CD14-positive monocyte (primary cell): ENCODE measurements at regions not wholly inside any gene's neighbourhood (a gene's known extent, or its start where the extent isn't known, plus 50 kb on each side); places are given as distances from the start of the nearest gene placed in this dataset.
"Not testable (repeated sequence)": the region's sequence is repeated elsewhere in the genome, so short reads cannot be mapped to it uniquely, and the experiment has no call there.

Experiments used
- DNase-seq, 3 donors: peaks; one replicate each; pipeline ENCODE4 v3.0.0-alpha.2; 2011 to 2022
- H2AFZ ChIP-seq: 2 replicates; pipeline ENCODE4 v1.6.0; 2012; ENCODE audit warnings: mild to moderate bottlenecking, low read depth, low read length, inconsistent platforms; ENCODE audit not compliant: insufficient read depth, poor library complexity, severe bottlenecking
- H3K27ac ChIP-seq, 2 donors: 1 replicate in 1 of 2; 2 replicates in 1 of 2; pipeline ENCODE4 v1.5.1; 2012 to 2013; ENCODE audit warnings: low read length in 2 of 2, control low read depth in 1 of 2, inconsistent platforms in 1 of 2, low read depth in 1 of 2, mild to moderate bottlenecking in 1 of 2
- H3K27me3 ChIP-seq, 2 donors: one replicate each; pipeline versions ENCODE4 v1.6.0 to v1.6.1; 2011 to 2013; ENCODE audit warnings: low read length in 2 of 2; ENCODE audit not compliant: control insufficient read depth in 2 of 2, insufficient read depth in 2 of 2
- H3K36me3 ChIP-seq, 2 donors: replicated peaks in 1 of 2; 1 replicate in 1 of 2; 2 replicates in 1 of 2; pipeline versions ENCODE4 v1.5.1 to v1.6.1; 2012 to 2013; ENCODE audit warnings: low read length in 2 of 2, control low read depth in 1 of 2, inconsistent platforms in 1 of 2, mild to moderate bottlenecking in 1 of 2; ENCODE audit not compliant: insufficient read depth in 2 of 2, control insufficient read depth in 1 of 2
- H3K4me1 ChIP-seq, 2 donors: 1 replicate in 1 of 2; 2 replicates in 1 of 2; pipeline versions ENCODE4 v1.5.1 to v1.6.1; 2012 to 2013; ENCODE audit warnings: low read length in 2 of 2, control low read depth in 1 of 2, inconsistent platforms in 1 of 2, mild to moderate bottlenecking in 1 of 2, moderate library complexity in 1 of 2; ENCODE audit not compliant: insufficient read depth in 2 of 2, control insufficient read depth in 1 of 2
- H3K4me2 ChIP-seq: replicated peaks from 2 replicates; pipeline ENCODE3; 2012; ENCODE audit warnings: low read length, moderate library complexity, mild to moderate bottlenecking; ENCODE audit not compliant: poor library complexity, severe bottlenecking; ENCODE audit errors: extremely low read depth
- H3K4me3 ChIP-seq, 3 experiments: fragments of 200-600 bp in 1 of 3; sonication (generic) in 1 of 3; replicated peaks in 1 of 3; 1 replicate in 2 of 3; 2 replicates in 1 of 3; pipeline ENCODE4 v1.5.1; 2011 to 2013; ENCODE audit warnings: low read length in 3 of 3, mild to moderate bottlenecking in 3 of 3, control low read depth in 2 of 3, low read depth in 2 of 3, inconsistent platforms in 1 of 3, moderate library complexity in 1 of 3
- H3K79me2 ChIP-seq: 2 replicates; pipeline ENCODE4 v1.6.0; 2012; ENCODE audit warnings: mild to moderate bottlenecking, control low read depth, inconsistent platforms, low read length, moderate library complexity; ENCODE audit not compliant: insufficient read depth
- H3K9ac ChIP-seq: 2 replicates; pipeline ENCODE4 v1.6.0; 2017; ENCODE audit warnings: low read length, mild to moderate bottlenecking; ENCODE audit not compliant: insufficient read depth, poor library complexity, severe bottlenecking
- H3K9me3 ChIP-seq, 2 donors: replicated peaks in 1 of 2; 1 replicate in 1 of 2; 2 replicates in 1 of 2; pipeline versions ENCODE4 v1.5.1 to v1.6.1; 2012 to 2013; ENCODE audit warnings: low read length in 2 of 2, control low read depth in 1 of 2; ENCODE audit not compliant: control insufficient read depth in 1 of 2, insufficient read depth in 1 of 2
- H4K20me1 ChIP-seq: 2 replicates; pipeline ENCODE4 v1.6.0; 2012; ENCODE audit warnings: mild to moderate bottlenecking, low read length, control low read depth, moderate library complexity; ENCODE audit not compliant: insufficient read depth
- H3K27ac Mint-ChIP-seq, 7 donors: one replicate each; pipeline ENCODE4 v1.8.0; 2020; ENCODE audit warnings: mild to moderate bottlenecking in 7 of 7, mixed read lengths in 7 of 7, moderate library complexity in 6 of 7, inconsistent platforms in 2 of 7
- H3K27me3 Mint-ChIP-seq, 3 donors: one replicate each; pipeline ENCODE4 v1.8.0; 2021 to 2022; ENCODE audit warnings: low read depth in 3 of 3, mild to moderate bottlenecking in 3 of 3, mixed read lengths in 3 of 3, moderate library complexity in 3 of 3, inconsistent platforms in 1 of 3
- H3K36me3 Mint-ChIP-seq, 2 donors: one replicate each; pipeline ENCODE4 v1.8.0; 2020; ENCODE audit warnings: mixed read lengths in 2 of 2, inconsistent platforms in 1 of 2, mild to moderate bottlenecking in 1 of 2
- H3K4me1 Mint-ChIP-seq: one replicate; pipeline ENCODE4 v1.8.0; 2020; ENCODE audit warnings: mild to moderate bottlenecking, mixed read lengths
- H3K4me3 Mint-ChIP-seq, 2 donors: one replicate each; pipeline ENCODE4 v1.8.0; 2020; ENCODE audit warnings: mild to moderate bottlenecking in 2 of 2, mixed read lengths in 2 of 2, moderate library complexity in 1 of 2
- H3K9me3 Mint-ChIP-seq, 7 donors: one replicate each; pipeline ENCODE4 v1.8.0; 2020 to 2022; ENCODE audit warnings: mixed read lengths in 7 of 7, mild to moderate bottlenecking in 6 of 7, moderate library complexity in 6 of 7, inconsistent platforms in 2 of 7
- CTCF ChIP-seq: fragments of 200-600 bp; IDR thresholded peaks from one replicate; pipeline ENCODE4 v1.8.0; 2022; ENCODE audit warnings: antibody characterized with exemption, mild to moderate bottlenecking
- WGBS: methylation state at CpG from one replicate; pipeline ENCODE4 v1.1.5; 2013; ENCODE audit warnings: missing lambda C conversion rate; ENCODE audit not compliant: insufficient coverage; 5-methylcytosine and 5-hydroxymethylcytosine counted together
- intact Hi-C, 2 donors: fragments of 100-400 bp; cut with micrococcal nuclease; formaldehyde crosslinking; loops; one replicate each; pipeline versions ENCODE4 v1.15.0 to v1.15.1; 2023

- TF ChIP-seq CTCF, result no peak
- Mint-ChIP-seq H3K4me3 (no peak overlapping the region), H3K36me3 (peaks cover 29 to 51% of the 10 kb centered on the region in 2 donors), H3K9me3 (peaks cover 8 to 14% (median 12%) of the 10 kb centered on the region in 7 donors), H3K4me1 (peaks cover 68% of the 10 kb centered on the region), H3K27me3 (peaks cover 0 to 3% (median 2%) of the 10 kb centered on the region in 3 donors), H3K27ac (peak overlapping the region in 4 of 7 donors; percentile 10 to 87 (median 72))
- H3K27ac ChIP-seq, result no peak overlapping the region
- peaks cover 0 to 4% of the 10 kb centered on the region in 2 donors for H3K9me3 ChIP-seq
- no peak overlapping the region for H2AFZ ChIP-seq
- no peak overlapping the region for H3K4me3 ChIP-seq
- H3K9ac ChIP-seq, result no peak overlapping the region
- DNase-seq, result peak in 1 of 3 donors; percentile 22
- WGBS, result 67% methylated on average over 3 of the region's 6 CpGs
- H3K27me3 ChIP-seq, result no peaks in the 10 kb centered on the region
- H3K79me2 ChIP-seq, result peaks cover 77% of the 10 kb centered on the region
- peaks cover 0 to 7% of the 10 kb centered on the region in 2 donors for H3K36me3 ChIP-seq
- no peaks in the 10 kb centered on the region for H4K20me1 ChIP-seq
- H3K4me2 ChIP-seq, result no peak overlapping the region
- intact Hi-C loops, result loop anchor here in 1 of 2 donors (5.0 kb wide), 1 partner anchor 36 kb away; the partner anchor contains the start of gene SIPA1L1
- H3K4me1 ChIP-seq, result peaks cover 37 to 48% of the 10 kb centered on the region in 2 donors
These were observed 451.1 kb downstream of the PCNX1 start for GRCh38 chr14:71358209-71358931.

GRCh38 chr14:71358932-71359421, 451.7 kb downstream of the PCNX1 start:
- H3K4me1 Mint-ChIP-seq, result peaks cover 72% of the 10 kb centered on the region

More at GRCh38 chr14:71358932-71359421, 451.7 kb downstream of the PCNX1 start:
- H3K9me3 ChIP-seq, H4K20me1 ChIP-seq, H3K36me3 ChIP-seq, H3K4me3 ChIP-seq, DNase-seq, H3K4me2 ChIP-seq, H3K9ac ChIP-seq, H3K4me3 Mint-ChIP-seq, H3K27me3 ChIP-seq, H2AFZ ChIP-seq, H3K27me3 Mint-ChIP-seq, H3K27ac ChIP-seq: not testable (repeated sequence)
- H3K36me3 Mint-ChIP-seq, result peaks cover 25 to 46% of the 10 kb centered on the region in 2 donors
- peaks cover 8 to 14% (median 12%) of the 10 kb centered on the region in 7 donors for H3K9me3 Mint-ChIP-seq
- peaks cover 78% of the 10 kb centered on the region for H3K79me2 ChIP-seq
- H3K27ac Mint-ChIP-seq, result peak overlapping the region in 4 of 7 donors; percentile 15 to 87 (median 40)
- WGBS, result 100% methylated on average over 2 of the region's 4 CpGs
- H3K4me1 ChIP-seq, result peaks cover 43 to 54% of the 10 kb centered on the region in 2 donors
- intact Hi-C loops, result loop anchor here in 1 of 2 donors (5.0 kb wide), 1 partner anchor 37 kb away; the partner anchor contains the start of gene SIPA1L1
